Liver (tissue), 8 donors: ENCODE measurements at regions not wholly inside any gene's neighbourhood (a gene's known extent, or its start where the extent isn't known, plus 50 kb on each side); places are given as distances from the start of the nearest gene placed in this dataset.

Experiments
- DNase-seq: peaks from one replicate; pipeline ENCODE4 v3.0.0-alpha.2; 2017; ENCODE audit warnings: low spot score
- H3K27ac ChIP-seq, 2 donors: one replicate each; pipeline ENCODE4 v1.7.0; 2013; ENCODE audit warnings: inconsistent platforms in 2 of 2, low read length in 2 of 2, control low read depth in 1 of 2, low read depth in 1 of 2, mild to moderate bottlenecking in 1 of 2
- H3K27me3 ChIP-seq, 4 donors: one replicate each; pipeline versions ENCODE4 v1.6.1 to v1.7.0; 2013; ENCODE audit warnings: low read length in 3 of 4, inconsistent platforms in 1 of 4, mild to moderate bottlenecking in 1 of 4, moderate library complexity in 1 of 4; ENCODE audit not compliant: control insufficient read depth in 4 of 4, insufficient read depth in 4 of 4
- H3K36me3 ChIP-seq, 4 donors: one replicate each; pipeline versions ENCODE4 v1.6.1 to v1.7.0; 2013; ENCODE audit warnings: low read length in 3 of 4, mild to moderate bottlenecking in 3 of 4, low read depth in 1 of 4, moderate library complexity in 1 of 4; ENCODE audit not compliant: control insufficient read depth in 4 of 4, insufficient read depth in 3 of 4
- H3K4me1 ChIP-seq, 4 donors: one replicate each; pipeline versions ENCODE4 v1.6.1 to v1.7.0; 2013; ENCODE audit warnings: low read length in 3 of 4, mild to moderate bottlenecking in 3 of 4, moderate library complexity in 1 of 4; ENCODE audit not compliant: control insufficient read depth in 4 of 4, insufficient read depth in 4 of 4
- H3K4me3 ChIP-seq, 3 donors: one replicate each; pipeline versions ENCODE4 v1.6.1 to v1.7.0; 2013; ENCODE audit warnings: low read length in 3 of 3, control low read depth in 1 of 3, low read depth in 1 of 3, mild to moderate bottlenecking in 1 of 3
- H3K9ac ChIP-seq, 2 donors: one replicate each; pipeline ENCODE4 v1.7.0; 2013; ENCODE audit warnings: low read length in 2 of 2, mild to moderate bottlenecking in 2 of 2, moderate library complexity in 2 of 2, control low read depth in 1 of 2, low read depth in 1 of 2
- H3K9me3 ChIP-seq, 4 donors: one replicate each; pipeline versions ENCODE4 v1.6.1 to v1.7.0; 2013; ENCODE audit warnings: low read length in 3 of 4; ENCODE audit not compliant: control insufficient read depth in 4 of 4
- EGR1 ChIP-seq, 2 donors: IDR thresholded peaks; 2 replicates each; pipeline ENCODE4 v1.6.1; 2016 to 2018; ENCODE audit warnings: antibody characterized with exemption in 2 of 2, low read depth in 2 of 2
- FOXA1 ChIP-seq: IDR thresholded peaks from 2 replicates; pipeline ENCODE4 v1.6.1; 2016; ENCODE audit warnings: antibody characterized with exemption
- GABPA ChIP-seq, 2 donors: IDR thresholded peaks in 1 of 2; conservative IDR thresholded peaks in 1 of 2; 2 replicates each; pipeline ENCODE4 v1.6.1; 2016; ENCODE audit warnings: antibody characterized with exemption in 2 of 2, mild to moderate bottlenecking in 1 of 2, moderate library complexity in 1 of 2
- HNF4G ChIP-seq: IDR thresholded peaks from 2 replicates; pipeline ENCODE4 v1.6.1; 2016; ENCODE audit warnings: antibody characterized with exemption
- JUND ChIP-seq, 2 donors: IDR thresholded peaks; 2 replicates each; pipeline ENCODE4 v1.6.1; 2016; ENCODE audit warnings: antibody characterized with exemption in 2 of 2
- NR2F2 ChIP-seq: IDR thresholded peaks from 2 replicates; pipeline ENCODE4 v1.6.1; 2016; ENCODE audit warnings: antibody characterized with exemption
- RAD21 ChIP-seq, 2 donors: IDR thresholded peaks; 2 replicates each; pipeline ENCODE4 v1.6.1; 2016; ENCODE audit warnings: antibody characterized with exemption in 2 of 2, mild to moderate bottlenecking in 2 of 2
- RXRA ChIP-seq, 2 donors: IDR thresholded peaks; 2 replicates each; pipeline ENCODE4 v1.6.1; 2017 to 2018; ENCODE audit warnings: antibody characterized with exemption in 2 of 2, mild to moderate bottlenecking in 1 of 2
- SP1 ChIP-seq: IDR thresholded peaks from 2 replicates; pipeline ENCODE4 v1.6.1; 2018; ENCODE audit warnings: antibody characterized with exemption, mild to moderate bottlenecking
- TAF1 ChIP-seq: conservative IDR thresholded peaks from 2 replicates; pipeline ENCODE4 v1.6.1; 2016; ENCODE audit warnings: antibody characterized with exemption, mild to moderate bottlenecking
- YY1 ChIP-seq: IDR thresholded peaks from 2 replicates; pipeline ENCODE4 v1.6.1; 2016; ENCODE audit warnings: antibody characterized with exemption, mild to moderate bottlenecking
- WGBS: extraction: QIAGEN DNeasy Blood & Tissue Kit; methylation state at CpG from one replicate; pipeline ENCODE4 v1.1.7; 2013; 5-methylcytosine and 5-hydroxymethylcytosine counted together
- TF ChIP-seq, protein P1 (sequence below): IDR thresholded peaks from 2 replicates; pipeline ENCODE4 v1.6.1; 2016; ENCODE audit warnings: antibody characterized with exemption
- TF ChIP-seq, protein P2 (sequence below): IDR thresholded peaks from 2 replicates; pipeline ENCODE4 v1.6.1; 2016; ENCODE audit warnings: antibody characterized with exemption
- TF ChIP-seq, protein P3 (sequence below): fragments of 150-350 bp; IDR thresholded peaks from 2 replicates; pipeline ENCODE4 v1.5.1; 2017; ENCODE audit warnings: improper control_type of control experiment, low read depth, low read length; ENCODE audit not compliant: missing input control
- TF ChIP-seq, protein P4 (sequence below): IDR thresholded peaks from 2 replicates; pipeline ENCODE4 v1.6.1; 2016; ENCODE audit warnings: antibody characterized with exemption, mild to moderate bottlenecking
- TF ChIP-seq, protein P5 (sequence below): IDR thresholded peaks from 2 replicates; pipeline ENCODE4 v1.6.1; 2016; ENCODE audit warnings: antibody characterized with exemption
- donor health status: healthy.
- donor health status: healthy.
- donor health status: healthy.
- donor health status: healthy.
- donor health status: healthy.

DNA sequence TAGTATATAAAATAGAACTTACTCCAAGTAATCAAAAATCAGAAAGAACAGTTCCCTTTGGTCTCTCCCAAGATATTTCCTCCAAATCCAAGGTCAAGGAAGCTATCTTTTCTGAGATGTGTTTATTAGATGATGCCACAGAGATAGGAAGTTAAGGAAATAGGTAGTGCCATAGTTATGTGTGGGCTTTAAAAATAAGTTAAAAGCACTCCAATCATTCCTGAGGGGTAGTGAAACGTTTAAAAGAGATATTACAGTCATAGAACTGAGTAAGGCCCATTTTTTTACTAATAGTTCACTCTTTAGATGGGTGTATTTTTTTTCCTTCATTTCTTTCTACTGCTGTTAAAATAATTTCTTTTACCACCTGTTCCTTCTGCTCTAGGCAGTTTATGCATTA, 1630.9 kb upstream of the SEL1L start (continued):
- TF ChIP-seq, protein P1, sequence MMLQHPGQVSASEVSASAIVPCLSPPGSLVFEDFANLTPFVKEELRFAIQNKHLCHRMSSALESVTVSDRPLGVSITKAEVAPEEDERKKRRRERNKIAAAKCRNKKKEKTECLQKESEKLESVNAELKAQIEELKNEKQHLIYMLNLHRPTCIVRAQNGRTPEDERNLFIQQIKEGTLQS, result no peak
- no peak for TF ChIP-seq RXRA (IDR thresholded peaks at IDR 0.05)
- TF ChIP-seq EGR1 (IDR thresholded peaks at IDR 0.05; ENCODE audit: low read depth in 2 of 2), result no peak
- no peak for TF ChIP-seq JUND (IDR thresholded peaks at IDR 0.05)
- no peak for TF ChIP-seq TAF1

DNA sequence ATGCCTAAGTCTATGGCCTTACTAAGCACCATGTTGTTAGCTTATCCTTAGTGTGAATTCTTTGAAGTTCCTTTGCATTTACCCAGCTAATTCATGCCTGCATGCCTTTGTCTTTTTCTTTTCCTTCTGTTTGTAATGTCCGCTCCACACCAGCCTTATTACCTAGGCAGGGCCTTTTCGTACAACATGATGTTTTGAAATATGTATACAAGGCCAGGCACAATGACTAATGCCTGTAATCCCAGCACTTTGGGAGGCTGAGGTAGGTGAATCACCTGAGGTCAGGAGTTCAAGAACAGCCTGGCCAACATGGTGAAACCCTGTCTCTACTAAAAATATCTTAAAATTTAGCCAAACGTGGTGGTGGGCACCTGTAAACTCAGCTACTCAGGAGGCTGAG, 1636.5 kb upstream of the SEL1L start:
- Histone ChIP-seq H3K9me3 (no peaks in the 10 kb centered on the region), H3K9ac (no peak overlapping the region), H3K4me1 (no peaks in the 10 kb centered on the region), H3K36me3 (no peaks in the 10 kb centered on the region), H3K4me3 (no peak overlapping the region), H3K27ac (no peak overlapping the region), H3K27me3 (no peaks in the 10 kb centered on the region)
- DNase-seq, result no peak
- TF ChIP-seq, protein P2, sequence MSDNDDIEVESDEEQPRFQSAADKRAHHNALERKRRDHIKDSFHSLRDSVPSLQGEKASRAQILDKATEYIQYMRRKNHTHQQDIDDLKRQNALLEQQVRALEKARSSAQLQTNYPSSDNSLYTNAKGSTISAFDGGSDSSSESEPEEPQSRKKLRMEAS, result no peak
- TF ChIP-seq, protein P3, sequence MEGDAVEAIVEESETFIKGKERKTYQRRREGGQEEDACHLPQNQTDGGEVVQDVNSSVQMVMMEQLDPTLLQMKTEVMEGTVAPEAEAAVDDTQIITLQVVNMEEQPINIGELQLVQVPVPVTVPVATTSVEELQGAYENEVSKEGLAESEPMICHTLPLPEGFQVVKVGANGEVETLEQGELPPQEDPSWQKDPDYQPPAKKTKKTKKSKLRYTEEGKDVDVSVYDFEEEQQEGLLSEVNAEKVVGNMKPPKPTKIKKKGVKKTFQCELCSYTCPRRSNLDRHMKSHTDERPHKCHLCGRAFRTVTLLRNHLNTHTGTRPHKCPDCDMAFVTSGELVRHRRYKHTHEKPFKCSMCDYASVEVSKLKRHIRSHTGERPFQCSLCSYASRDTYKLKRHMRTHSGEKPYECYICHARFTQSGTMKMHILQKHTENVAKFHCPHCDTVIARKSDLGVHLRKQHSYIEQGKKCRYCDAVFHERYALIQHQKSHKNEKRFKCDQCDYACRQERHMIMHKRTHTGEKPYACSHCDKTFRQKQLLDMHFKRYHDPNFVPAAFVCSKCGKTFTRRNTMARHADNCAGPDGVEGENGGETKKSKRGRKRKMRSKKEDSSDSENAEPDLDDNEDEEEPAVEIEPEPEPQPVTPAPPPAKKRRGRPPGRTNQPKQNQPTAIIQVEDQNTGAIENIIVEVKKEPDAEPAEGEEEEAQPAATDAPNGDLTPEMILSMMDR, result no peak
- TF ChIP-seq YY1 (no peak), RAD21 (IDR thresholded peaks at IDR 0.05) (no peak), EGR1 (IDR thresholded peaks at IDR 0.05; ENCODE audit: low read depth in 2 of 2) (no peak), HNF4G (no peak), GABPA (IDR thresholded peaks at IDR 0.05 in 1 of 2, conservative IDR thresholded peaks at IDR 0.05 in 1 of 2) (no peak), TAF1 (no peak), RXRA (IDR thresholded peaks at IDR 0.05) (no peak), NR2F2 (no peak), JUND (IDR thresholded peaks at IDR 0.05) (no peak), SP1 (no peak), FOXA1 (no peak)
- TF ChIP-seq, protein P4, sequence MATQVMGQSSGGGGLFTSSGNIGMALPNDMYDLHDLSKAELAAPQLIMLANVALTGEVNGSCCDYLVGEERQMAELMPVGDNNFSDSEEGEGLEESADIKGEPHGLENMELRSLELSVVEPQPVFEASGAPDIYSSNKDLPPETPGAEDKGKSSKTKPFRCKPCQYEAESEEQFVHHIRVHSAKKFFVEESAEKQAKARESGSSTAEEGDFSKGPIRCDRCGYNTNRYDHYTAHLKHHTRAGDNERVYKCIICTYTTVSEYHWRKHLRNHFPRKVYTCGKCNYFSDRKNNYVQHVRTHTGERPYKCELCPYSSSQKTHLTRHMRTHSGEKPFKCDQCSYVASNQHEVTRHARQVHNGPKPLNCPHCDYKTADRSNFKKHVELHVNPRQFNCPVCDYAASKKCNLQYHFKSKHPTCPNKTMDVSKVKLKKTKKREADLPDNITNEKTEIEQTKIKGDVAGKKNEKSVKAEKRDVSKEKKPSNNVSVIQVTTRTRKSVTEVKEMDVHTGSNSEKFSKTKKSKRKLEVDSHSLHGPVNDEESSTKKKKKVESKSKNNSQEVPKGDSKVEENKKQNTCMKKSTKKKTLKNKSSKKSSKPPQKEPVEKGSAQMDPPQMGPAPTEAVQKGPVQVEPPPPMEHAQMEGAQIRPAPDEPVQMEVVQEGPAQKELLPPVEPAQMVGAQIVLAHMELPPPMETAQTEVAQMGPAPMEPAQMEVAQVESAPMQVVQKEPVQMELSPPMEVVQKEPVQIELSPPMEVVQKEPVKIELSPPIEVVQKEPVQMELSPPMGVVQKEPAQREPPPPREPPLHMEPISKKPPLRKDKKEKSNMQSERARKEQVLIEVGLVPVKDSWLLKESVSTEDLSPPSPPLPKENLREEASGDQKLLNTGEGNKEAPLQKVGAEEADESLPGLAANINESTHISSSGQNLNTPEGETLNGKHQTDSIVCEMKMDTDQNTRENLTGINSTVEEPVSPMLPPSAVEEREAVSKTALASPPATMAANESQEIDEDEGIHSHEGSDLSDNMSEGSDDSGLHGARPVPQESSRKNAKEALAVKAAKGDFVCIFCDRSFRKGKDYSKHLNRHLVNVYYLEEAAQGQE, result no peak
- TF ChIP-seq, protein P5, sequence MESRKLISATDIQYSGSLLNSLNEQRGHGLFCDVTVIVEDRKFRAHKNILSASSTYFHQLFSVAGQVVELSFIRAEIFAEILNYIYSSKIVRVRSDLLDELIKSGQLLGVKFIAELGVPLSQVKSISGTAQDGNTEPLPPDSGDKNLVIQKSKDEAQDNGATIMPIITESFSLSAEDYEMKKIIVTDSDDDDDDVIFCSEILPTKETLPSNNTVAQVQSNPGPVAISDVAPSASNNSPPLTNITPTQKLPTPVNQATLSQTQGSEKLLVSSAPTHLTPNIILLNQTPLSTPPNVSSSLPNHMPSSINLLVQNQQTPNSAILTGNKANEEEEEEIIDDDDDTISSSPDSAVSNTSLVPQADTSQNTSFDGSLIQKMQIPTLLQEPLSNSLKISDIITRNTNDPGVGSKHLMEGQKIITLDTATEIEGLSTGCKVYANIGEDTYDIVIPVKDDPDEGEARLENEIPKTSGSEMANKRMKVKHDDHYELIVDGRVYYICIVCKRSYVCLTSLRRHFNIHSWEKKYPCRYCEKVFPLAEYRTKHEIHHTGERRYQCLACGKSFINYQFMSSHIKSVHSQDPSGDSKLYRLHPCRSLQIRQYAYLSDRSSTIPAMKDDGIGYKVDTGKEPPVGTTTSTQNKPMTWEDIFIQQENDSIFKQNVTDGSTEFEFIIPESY, result no peak
- TF ChIP-seq, protein P1, result no peak
- 72% methylated on average over 3 of the region's 3 CpGs for WGBS
